ENCODE measurements at regions not wholly inside any gene's neighbourhood (a gene's known extent, or its start where the extent isn't known, plus 50 kb on each side); places are given as distances from the start of the nearest gene placed in this dataset.

DNA sequence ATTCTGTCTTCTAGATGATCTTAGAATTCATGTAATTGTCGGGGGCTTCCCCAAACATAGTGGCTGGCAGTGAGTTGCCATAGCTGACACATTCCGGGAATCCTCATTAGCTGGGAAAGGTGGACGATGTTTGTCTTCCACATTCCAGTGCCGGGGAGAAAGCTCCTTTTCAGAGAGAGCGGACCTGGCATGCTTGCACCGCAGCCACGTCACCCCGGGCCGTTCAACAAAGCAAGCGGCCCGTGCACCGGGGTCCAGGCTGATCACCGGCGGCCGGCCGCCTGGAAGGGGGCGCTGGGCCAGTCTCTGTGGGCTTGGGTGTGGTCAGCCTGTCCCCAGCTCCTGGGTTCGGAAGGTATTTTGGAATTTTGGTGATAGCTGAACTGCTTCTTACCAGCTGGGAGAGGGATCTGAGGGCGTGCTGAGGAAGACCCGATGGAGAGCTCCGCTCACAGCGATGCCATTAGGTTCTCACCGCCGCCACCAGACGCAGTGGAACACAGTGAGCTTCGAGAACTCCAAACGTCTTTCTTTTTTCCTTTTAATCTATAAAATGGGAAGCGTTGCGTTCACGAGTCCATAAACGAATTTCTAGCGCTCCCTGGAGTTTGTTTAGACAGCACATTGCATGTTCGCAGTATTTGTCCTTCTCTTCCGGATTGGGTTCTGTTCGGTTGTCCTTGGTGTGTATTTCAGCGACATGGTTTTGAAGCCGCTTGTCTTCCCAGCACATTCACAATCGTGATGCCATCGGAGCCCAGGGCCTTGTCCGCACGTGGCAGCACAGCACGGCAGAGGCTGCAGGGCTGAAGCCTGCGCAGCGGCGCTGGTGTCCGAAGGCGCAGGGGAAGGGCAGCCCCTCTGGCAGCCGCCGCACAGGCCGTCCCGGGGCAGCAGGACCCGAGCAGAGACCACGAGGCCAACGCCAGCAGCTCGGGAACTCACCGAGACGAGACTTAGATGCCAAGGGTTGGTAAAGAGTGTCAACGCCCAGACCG lies 557.6 kb downstream of the QKI start:
- DNase-seq: no peak

- DNase-seq: no peak
Measured at GRCh38 chr6:163970846-163971564, 556.5 kb downstream of the QKI start.

DNA sequence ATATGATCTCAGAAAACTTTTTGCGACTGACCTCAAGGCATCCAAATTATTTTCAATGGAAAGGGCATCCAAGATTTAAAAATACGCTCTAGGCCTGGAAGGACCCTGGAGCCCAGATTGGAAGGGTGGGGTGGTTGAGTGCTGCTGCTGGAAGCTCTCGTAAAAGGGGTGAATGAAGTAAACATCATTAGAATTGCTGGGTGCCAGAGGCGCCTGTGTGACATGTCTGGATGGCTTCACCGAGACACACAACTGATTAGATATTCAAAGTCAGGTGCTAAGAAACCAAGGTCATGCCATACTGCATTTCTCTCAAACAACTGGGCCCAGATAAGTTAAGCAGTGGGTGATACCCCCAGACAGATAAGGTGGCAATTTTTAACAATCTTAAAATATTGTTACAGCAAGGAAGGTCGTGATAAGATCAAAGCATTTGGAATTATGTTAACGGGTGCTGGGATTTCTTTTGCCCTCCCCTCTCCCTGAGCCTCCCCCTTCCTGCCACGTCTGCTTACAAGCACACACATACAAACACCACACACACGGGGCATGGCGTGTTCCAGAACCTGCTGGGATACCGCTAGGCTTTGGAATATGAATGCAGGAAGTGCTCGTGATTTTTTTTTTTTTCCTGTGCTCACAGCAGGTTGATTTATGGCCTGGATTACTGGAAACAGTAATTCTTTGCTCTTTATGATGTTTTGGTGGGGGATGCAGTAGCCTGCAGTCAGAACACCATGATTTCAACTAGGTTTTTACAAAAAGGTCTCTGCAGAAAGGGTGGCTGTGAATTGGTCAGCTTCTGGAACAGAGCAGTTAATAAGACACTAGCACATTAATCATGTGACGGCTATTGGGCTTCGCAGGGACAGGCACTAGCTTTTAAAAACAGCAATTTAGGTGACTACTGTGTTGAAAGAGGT lies 551.2 kb downstream of the QKI start:
- no peak for DNase-seq

DNA sequence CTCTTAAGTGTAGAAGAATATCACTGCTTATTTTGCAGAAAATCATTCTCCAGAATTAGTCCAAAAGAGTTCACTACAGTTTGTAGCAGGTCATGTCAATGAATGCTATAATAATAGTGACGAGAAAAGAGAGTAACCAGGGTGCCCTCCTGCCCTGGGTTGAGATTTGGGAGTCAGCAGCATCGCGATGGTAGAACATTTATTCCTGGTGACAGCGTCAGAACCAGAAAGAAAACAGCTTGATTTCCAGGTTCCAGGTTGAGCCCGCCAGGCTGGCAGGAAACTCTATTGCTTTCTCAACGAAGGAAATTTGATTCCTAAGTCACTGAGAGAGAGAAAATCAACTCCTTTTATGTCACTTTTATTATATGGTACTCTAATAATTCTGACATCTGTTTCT lies 550.3 kb downstream of the QKI start:
- no peak for DNase-seq

GRCh38 chr6:163963205-163964120 lies 548.9 kb downstream of the QKI start:
- no peak for DNase-seq

GRCh38 chr6:163962627-163963117 lies 548.2 kb downstream of the QKI start:
- no peak for DNase-seq

- no peak for DNase-seq
Measured at GRCh38 chr6:163960128-163960527, 545.6 kb downstream of the QKI start.

DNA sequence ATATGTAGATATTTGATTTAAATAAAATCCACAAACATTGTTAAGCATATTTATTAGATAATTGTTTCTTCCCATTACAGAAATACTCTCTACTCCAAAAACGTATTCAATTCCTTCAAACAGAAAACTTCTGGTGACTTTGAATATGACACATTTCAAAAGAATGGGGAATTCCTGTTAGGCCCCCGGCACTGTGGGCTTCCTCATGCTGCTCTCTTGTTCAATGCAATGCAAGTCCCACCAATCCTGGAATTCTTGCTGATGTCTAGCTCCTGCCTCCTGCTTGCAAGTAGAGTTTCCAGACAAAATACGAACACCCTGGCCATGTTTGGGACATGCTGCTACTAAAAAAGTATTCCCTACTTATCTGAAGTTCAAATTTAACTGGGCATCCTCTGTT lies 544.1 kb downstream of the QKI start:
- no peak for DNase-seq

DNA sequence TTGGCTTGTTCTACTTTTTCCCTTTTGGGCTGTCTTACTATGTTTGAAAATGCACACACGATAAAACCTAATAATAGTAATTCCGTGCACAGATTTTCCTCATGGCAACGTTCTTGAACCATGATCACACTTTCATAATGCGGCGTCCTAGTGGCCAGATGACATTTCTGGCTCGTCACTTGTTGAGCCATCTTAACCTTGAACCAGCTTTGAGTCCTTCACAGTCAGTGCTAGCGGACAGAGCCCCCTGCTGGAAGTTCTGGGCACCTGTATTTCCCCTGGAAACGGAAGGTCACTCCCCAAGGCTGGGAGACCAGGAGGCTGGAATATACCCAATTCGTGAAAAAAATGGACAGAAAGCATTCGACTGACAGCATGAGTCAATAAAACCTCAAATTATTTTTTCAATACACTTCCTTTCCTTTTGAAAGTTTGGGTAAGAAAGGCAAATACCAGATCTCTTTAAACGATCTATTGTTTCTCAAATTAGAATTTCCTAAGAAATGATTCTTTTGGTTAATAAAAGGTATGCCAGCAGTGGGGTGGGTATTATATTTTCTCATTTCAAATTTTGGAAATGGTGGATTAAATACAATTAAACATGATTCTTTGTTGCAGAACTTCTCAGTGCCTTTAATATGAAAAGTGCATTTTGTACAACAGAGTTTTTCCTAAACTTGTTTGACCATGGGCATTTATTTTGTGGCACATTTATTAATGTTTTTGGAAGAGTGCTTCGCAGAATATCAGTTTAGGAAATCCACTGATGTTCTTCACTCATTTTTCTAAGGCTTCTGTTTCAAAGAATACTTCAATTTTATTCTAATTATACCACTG lies 542.3 kb downstream of the QKI start:
- DNase-seq: no peak

DNA sequence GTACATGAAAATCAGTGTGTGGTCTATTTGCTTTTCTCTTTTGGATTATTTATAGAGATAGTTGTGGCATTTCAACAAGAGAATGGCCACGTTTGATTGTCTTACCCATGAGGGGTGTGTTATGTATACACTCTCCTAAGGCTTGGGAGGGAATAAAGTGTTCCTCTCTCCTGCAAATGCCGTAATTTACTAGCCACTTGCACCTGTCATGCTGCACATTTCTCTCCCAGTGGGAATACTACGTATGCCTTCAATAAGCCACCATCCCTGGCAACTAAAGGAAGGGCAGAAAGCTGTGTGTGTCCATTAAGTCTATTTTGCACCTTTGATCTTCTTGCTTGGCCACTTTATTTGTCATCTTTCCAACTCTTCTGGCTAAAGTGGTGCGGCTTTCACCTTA lies 541.2 kb downstream of the QKI start:
- DNase-seq: no peak

DNA sequence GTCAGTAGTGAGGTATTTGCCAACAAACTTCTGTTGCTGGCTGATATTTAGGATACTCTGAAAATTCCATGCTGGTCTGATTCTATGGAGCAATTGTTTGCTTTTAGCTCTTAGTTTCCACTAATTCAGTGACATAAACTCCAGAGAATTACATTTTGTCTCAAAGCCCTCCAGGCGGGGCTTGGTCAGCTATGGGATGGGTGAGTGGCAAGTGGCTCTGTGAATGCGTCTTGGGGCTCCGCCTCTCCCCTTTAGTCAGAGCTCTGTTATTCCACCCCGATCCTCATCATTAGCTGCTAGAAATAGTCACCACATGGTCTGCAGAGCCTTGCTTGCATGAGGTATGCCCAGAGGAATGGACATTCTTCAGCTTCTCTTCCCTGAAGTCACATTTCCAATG lies 540.6 kb downstream of the QKI start:
- DNase-seq: no peak

GRCh38 chr6:163954088-163954775 lies 539.7 kb downstream of the QKI start:
- no peak for DNase-seq

- no peak for DNase-seq
Measured at GRCh38 chr6:163952005-163952404, 537.5 kb downstream of the QKI start.

GRCh38 chr6:163951326-163951725 lies 536.8 kb downstream of the QKI start:
- DNase-seq: no peak

- DNase-seq: no peak
Measured at GRCh38 chr6:163950159-163950558, 535.6 kb downstream of the QKI start.

DNA sequence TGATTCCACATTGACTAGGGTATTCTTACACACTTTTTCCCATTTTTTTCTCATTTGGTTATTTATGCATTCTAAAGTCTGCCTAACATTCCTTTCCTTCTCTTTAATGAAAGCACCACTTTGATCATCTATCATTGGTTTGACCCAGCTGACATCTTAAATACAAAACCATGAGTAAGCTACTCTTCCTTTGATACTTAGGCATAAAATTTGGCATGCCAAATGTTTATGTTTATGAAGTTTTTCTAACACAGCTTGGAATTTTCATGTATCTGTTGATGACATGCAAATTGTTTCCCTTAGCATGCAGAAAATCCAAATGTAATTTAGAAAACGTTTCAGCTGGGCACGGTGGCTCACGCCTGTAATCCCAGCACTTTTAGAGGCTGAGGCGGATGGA lies 534.9 kb downstream of the QKI start:
- no peak for DNase-seq

DNA sequence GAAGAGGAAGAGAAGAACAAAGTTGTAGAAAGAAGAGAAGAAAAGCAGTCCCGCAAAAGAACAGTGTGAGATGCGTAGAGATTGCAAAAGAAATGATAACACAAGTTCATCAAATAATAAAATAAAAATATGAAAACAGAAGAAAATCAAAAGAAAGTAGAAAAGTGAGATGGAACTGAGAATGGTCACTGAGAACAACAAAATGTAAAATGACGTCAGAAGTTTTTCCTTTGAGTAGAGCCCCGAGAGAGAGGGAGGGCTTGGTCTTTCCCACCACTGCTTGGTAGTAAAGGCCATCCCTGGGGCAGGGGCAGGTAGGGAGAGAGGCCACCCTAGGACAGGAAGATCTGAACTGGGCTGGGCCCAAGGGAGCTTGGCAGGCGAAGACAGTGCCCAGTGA lies 533.7 kb downstream of the QKI start:
- DNase-seq: no peak

- no peak for DNase-seq
Measured at GRCh38 chr6:163947276-163947675, 532.8 kb downstream of the QKI start.

GRCh38 chr6:163946437-163946836 lies 531.9 kb downstream of the QKI start:
- no peak for DNase-seq

DNA sequence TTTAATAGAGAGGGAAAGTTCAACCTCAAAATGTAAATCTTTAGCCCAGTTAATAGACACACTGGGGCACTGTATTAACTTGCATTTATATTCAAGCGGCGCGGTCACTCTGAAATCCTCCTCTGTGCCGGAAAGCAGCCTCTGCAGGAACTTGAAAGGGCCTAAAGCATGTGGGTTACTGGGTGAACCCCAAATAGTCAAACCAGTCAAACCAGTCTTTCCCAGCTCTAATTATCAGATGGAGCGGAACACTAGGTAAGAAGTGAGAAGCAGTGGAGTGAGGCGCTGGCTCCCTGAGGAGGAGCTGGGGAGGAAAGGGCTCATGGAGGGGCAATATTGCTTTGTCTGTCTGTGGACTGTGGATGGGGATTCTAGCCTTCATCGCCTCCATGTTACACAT lies 531.3 kb downstream of the QKI start:
- DNase-seq: no peak

Measured in right kidney (tissue), 1 donor.